ENCODE measurements at regions not wholly inside any gene's neighbourhood (a gene's known extent, or its start where the extent isn't known, plus 50 kb on each side); places are given as distances from the start of the nearest gene placed in this dataset.

DNA sequence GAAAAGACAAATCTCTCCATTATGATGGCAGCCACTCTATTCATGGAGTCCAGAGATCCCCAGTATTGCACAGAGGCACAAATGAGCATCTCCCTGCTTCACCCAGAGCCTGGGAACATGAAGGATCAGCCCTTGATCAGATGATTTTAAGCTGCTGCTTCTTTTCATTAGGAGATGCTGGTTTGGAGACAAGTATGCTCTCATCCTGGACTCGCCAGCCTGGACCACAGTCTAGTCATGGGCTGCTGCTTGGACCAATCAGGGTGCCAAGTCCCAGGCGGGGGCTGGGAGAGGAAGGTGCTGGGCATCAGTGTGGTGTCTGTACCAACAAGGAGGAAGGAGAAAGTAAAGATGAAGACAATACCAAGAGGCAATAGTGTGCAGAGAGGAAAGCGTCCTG, 195.7 kb upstream of the FOXQ1 start:
- H3K4me1 ChIP-seq (ENCODE audit: control insufficient read depth in 3 of 3, insufficient read depth in 3 of 3, low read length in 3 of 3) = no peaks in the 10 kb centered on the region

DNA sequence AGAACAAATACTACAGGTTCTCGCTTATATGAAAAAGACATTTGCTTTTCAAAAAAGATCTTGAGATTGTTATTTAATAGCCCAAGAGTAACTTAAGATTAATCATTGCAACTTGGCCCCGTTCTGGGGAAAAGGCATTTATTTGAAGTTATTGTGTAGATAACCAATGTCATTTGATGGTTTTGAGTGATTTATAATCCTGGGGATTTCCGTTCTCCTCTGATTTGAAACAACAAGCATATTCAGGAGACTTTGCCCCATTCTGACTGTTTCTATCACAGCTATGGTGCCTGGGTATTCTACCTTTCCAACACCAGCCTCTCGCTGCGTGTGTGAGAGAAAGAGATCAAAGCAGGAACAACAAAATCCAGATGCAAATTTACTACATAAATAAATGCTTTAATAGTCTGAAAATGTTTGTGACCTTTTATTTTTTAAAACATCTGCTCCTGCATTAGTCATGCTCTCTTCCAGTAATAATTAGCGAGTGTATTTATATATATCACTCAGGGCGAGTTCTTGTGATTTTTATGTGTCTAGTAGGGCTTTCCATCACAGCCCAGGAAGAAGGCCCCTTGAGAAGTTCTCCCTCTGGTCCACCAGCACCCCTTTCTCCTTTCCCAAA, 197.9 kb upstream of the FOXQ1 start:
- Histone ChIP-seq H3K27ac (ENCODE audit: low read depth, low read length) (no peak overlapping the region), H3K4me3 (ENCODE audit: low read length in 3 of 3) (no peak overlapping the region), H3K4me1 (ENCODE audit: control insufficient read depth in 3 of 3, insufficient read depth in 3 of 3, low read length in 3 of 3) (no peaks in the 10 kb centered on the region), H3K36me3 (ENCODE audit: control insufficient read depth in 3 of 3, insufficient read depth in 3 of 3, low read length in 3 of 3) (no peaks in the 10 kb centered on the region), H3K9me3 (ENCODE audit: control insufficient read depth in 3 of 3, low read length in 3 of 3) (no peaks in the 10 kb centered on the region), H3K27me3 (ENCODE audit: control insufficient read depth in 3 of 3, insufficient read depth in 3 of 3, low read length in 3 of 3) (no peaks in the 10 kb centered on the region), H3K9ac (ENCODE audit: low read depth in 1 of 3, low read length in 3 of 3) (no peak overlapping the region)

More for the DNA sequence above, 195.7 kb upstream of the FOXQ1 start:
- no peak overlapping the region for H3K4me3 ChIP-seq (ENCODE audit: low read length in 3 of 3)
- no peak overlapping the region for H3K27ac ChIP-seq (ENCODE audit: low read depth, low read length)
- H3K27me3 ChIP-seq (ENCODE audit: control insufficient read depth in 3 of 3, insufficient read depth in 3 of 3, low read length in 3 of 3) = peaks cover 0 to 2% (median 0%) of the 10 kb centered on the region in 3 donors
- H3K36me3 ChIP-seq (ENCODE audit: control insufficient read depth in 3 of 3, insufficient read depth in 3 of 3, low read length in 3 of 3) = no peaks in the 10 kb centered on the region
- H3K9ac ChIP-seq (ENCODE audit: low read depth in 1 of 3, low read length in 3 of 3) = no peak overlapping the region
- H3K9me3 ChIP-seq (ENCODE audit: control insufficient read depth in 3 of 3, low read length in 3 of 3) = no peaks in the 10 kb centered on the region

DNA sequence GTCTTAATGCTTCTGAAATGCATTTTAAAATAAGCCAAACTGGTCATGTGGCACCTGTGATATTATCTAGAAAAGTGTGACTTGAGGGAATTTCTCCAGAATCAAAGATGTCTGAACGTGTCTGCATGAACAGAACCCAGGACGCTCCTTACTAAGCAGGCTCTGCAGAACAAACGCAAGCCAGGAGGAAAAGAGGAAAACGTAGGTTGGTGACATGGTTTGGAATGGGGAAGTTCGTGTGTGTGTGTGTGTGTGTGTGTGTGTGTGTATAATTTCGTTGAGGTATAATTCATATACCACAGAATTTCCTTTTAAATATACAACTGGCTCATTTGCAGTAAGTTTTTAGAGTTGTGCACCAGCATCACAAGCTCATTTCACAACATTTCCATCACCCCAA, 200.5 kb upstream of the FOXQ1 start:
- Histone ChIP-seq H3K36me3 (ENCODE audit: control insufficient read depth in 3 of 3, insufficient read depth in 3 of 3, low read length in 3 of 3) (no peaks in the 10 kb centered on the region), H3K4me3 (ENCODE audit: low read length in 3 of 3) (no peak overlapping the region), H3K9ac (ENCODE audit: low read depth in 1 of 3, low read length in 3 of 3) (no peak overlapping the region), H3K27me3 (ENCODE audit: control insufficient read depth in 3 of 3, insufficient read depth in 3 of 3, low read length in 3 of 3) (peaks cover 0 to 6% (median 2%) of the 10 kb centered on the region in 3 donors), H3K4me1 (ENCODE audit: control insufficient read depth in 3 of 3, insufficient read depth in 3 of 3, low read length in 3 of 3) (no peaks in the 10 kb centered on the region), H3K9me3 (ENCODE audit: control insufficient read depth in 3 of 3, low read length in 3 of 3) (no peaks in the 10 kb centered on the region), H3K27ac (ENCODE audit: low read depth, low read length) (no peak overlapping the region)

DNA sequence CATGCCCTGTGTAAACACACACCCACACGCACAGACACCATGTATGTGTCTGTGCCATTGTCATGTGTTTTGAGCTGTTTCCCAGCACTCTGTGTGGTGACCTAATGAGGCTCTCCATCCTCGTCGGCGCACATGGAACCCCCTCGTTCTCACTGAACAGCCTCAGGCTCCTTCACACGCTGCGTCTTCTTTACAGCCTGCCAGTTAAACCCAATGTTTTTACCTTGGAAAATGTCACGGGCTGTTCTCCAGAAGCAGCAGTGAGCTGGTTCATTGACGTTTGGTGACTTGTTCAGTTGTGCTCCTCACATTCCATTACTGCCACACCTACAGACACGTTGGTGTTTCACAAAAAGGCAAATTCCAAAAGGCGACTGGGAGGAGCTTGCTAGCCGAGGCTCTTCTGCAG, 201.0 kb upstream of the FOXQ1 start:
- Histone ChIP-seq H3K4me1 (ENCODE audit: control insufficient read depth in 3 of 3, insufficient read depth in 3 of 3, low read length in 3 of 3) (no peaks in the 10 kb centered on the region), H3K27me3 (ENCODE audit: control insufficient read depth in 3 of 3, insufficient read depth in 3 of 3, low read length in 3 of 3) (peaks cover 0 to 6% (median 2%) of the 10 kb centered on the region in 3 donors), H3K9me3 (ENCODE audit: control insufficient read depth in 3 of 3, low read length in 3 of 3) (no peaks in the 10 kb centered on the region), H3K27ac (ENCODE audit: low read depth, low read length) (no peak overlapping the region), H3K4me3 (ENCODE audit: low read length in 3 of 3) (no peak overlapping the region), H3K36me3 (ENCODE audit: control insufficient read depth in 3 of 3, insufficient read depth in 3 of 3, low read length in 3 of 3) (no peaks in the 10 kb centered on the region), H3K9ac (ENCODE audit: low read depth in 1 of 3, low read length in 3 of 3) (no peak overlapping the region)

DNA sequence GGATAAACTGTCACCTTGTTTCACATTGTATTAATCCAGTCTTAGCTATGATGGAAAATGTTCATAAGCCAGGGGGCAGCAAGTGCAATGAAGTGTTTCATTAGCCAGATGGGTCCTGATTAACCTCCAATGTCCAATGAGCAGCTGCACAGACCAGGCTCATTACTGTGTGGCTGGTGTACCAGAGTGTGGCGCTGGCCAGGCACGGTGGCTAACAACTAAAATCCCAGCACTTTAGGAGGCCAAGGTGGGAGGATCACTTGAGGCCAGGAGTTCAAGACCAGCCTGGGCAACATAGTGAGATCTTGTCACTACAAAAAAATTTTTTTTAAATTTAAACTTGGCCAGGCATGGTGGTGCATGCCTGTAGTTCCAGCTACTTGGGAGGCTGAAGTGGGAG, 201.7 kb upstream of the FOXQ1 start:
- H3K27ac ChIP-seq (ENCODE audit: low read depth, low read length) = no peak overlapping the region
- H3K27me3 ChIP-seq (ENCODE audit: control insufficient read depth in 3 of 3, insufficient read depth in 3 of 3, low read length in 3 of 3) = peaks cover 3 to 8% (median 6%) of the 10 kb centered on the region in 3 donors
- no peak overlapping the region for H3K4me3 ChIP-seq (ENCODE audit: low read length in 3 of 3)
- no peaks in the 10 kb centered on the region for H3K36me3 ChIP-seq (ENCODE audit: control insufficient read depth in 3 of 3, insufficient read depth in 3 of 3, low read length in 3 of 3)
- H3K9ac ChIP-seq (ENCODE audit: low read depth in 1 of 3, low read length in 3 of 3) = no peak overlapping the region
- no peaks in the 10 kb centered on the region for H3K4me1 ChIP-seq (ENCODE audit: control insufficient read depth in 3 of 3, insufficient read depth in 3 of 3, low read length in 3 of 3)
- H3K9me3 ChIP-seq (ENCODE audit: control insufficient read depth in 3 of 3, low read length in 3 of 3) = no peaks in the 10 kb centered on the region

DNA sequence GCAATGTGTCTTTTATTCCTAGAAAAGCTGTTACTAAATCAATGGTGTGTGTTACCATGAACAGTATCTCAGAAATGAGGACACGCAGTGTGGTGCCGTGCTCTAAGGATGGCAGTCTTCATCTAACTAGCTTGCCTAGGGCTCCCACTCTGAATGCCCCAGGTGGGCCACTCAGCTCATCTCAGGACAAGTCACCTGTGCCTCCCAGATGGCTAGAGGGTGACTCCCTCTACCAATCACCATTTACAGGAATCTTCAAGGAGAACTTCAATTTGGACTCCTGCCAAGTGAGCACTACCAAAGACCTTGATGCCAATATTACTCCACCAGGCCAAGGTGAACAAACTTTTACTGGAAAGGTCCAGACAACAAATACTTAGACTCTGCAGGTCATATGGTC, 202.8 kb upstream of the FOXQ1 start:
- Histone ChIP-seq H3K9ac (ENCODE audit: low read depth in 1 of 3, low read length in 3 of 3) (no peak overlapping the region), H3K36me3 (ENCODE audit: control insufficient read depth in 3 of 3, insufficient read depth in 3 of 3, low read length in 3 of 3) (no peaks in the 10 kb centered on the region), H3K4me1 (ENCODE audit: control insufficient read depth in 3 of 3, insufficient read depth in 3 of 3, low read length in 3 of 3) (no peaks in the 10 kb centered on the region), H3K27me3 (ENCODE audit: control insufficient read depth in 3 of 3, insufficient read depth in 3 of 3, low read length in 3 of 3) (peaks cover 4 to 12% (median 6%) of the 10 kb centered on the region in 3 donors), H3K27ac (ENCODE audit: low read depth, low read length) (no peak overlapping the region), H3K4me3 (ENCODE audit: low read length in 3 of 3) (no peak overlapping the region), H3K9me3 (ENCODE audit: control insufficient read depth in 3 of 3, low read length in 3 of 3) (no peaks in the 10 kb centered on the region)

DNA sequence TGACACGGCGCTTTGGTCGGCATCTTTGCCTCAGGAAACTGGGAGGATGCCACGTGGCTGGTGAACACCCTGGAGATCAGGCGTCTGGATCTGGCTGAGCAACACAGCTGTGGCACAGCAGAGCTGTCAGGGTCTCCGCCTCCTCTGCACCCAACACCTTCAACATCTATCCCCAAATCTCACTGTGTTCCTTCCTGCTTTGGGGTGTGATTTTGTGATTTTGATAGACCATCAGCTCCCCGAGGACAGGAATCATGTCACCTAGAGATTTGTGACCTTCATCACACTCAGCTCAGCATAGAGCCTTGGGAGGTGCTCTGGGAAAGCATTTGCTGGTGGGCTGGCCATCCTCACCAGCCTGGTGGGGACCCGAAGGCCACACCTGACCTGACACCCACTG, 203.7 kb upstream of the FOXQ1 start:
- H3K27me3 ChIP-seq (ENCODE audit: control insufficient read depth in 3 of 3, insufficient read depth in 3 of 3, low read length in 3 of 3) = peaks cover 6 to 15% (median 8%) of the 10 kb centered on the region in 3 donors

DNA sequence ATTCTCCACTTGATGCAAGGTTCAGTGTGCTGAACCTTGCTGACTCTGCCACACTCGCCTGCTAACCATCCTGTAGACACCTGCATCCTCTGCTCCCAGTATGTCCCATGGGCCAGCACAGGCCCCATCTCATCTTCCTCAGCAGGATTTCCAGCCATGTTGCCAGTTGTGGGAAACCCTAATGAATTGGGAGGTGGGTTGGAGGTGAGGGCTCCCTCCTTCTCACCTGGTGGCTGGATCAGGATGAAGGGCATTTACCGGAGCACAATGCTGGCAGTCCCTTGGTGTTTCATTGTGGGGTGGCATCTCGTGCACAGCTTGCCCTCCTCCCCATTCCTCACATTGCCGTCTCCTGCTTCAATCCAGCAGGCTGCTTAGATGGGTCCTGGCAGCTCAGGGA, 204.3 kb upstream of the FOXQ1 start:
- Histone ChIP-seq H3K27ac (ENCODE audit: low read depth, low read length) (no peak overlapping the region), H3K9me3 (ENCODE audit: control insufficient read depth in 3 of 3, low read length in 3 of 3) (no peaks in the 10 kb centered on the region), H3K4me1 (ENCODE audit: control insufficient read depth in 3 of 3, insufficient read depth in 3 of 3, low read length in 3 of 3) (no peaks in the 10 kb centered on the region), H3K4me3 (ENCODE audit: low read length in 3 of 3) (no peak overlapping the region), H3K36me3 (ENCODE audit: control insufficient read depth in 3 of 3, insufficient read depth in 3 of 3, low read length in 3 of 3) (no peaks in the 10 kb centered on the region), H3K9ac (ENCODE audit: low read depth in 1 of 3, low read length in 3 of 3) (no peak overlapping the region), H3K27me3 (ENCODE audit: control insufficient read depth in 3 of 3, insufficient read depth in 3 of 3, low read length in 3 of 3) (peaks cover 6 to 15% (median 9%) of the 10 kb centered on the region in 3 donors)

More for the DNA sequence above, 203.7 kb upstream of the FOXQ1 start:
- H3K4me3 ChIP-seq (ENCODE audit: low read length in 3 of 3) = no peak overlapping the region
- H3K27ac ChIP-seq (ENCODE audit: low read depth, low read length) = no peak overlapping the region
- no peak overlapping the region for H3K9ac ChIP-seq (ENCODE audit: low read depth in 1 of 3, low read length in 3 of 3)
- H3K4me1 ChIP-seq (ENCODE audit: control insufficient read depth in 3 of 3, insufficient read depth in 3 of 3, low read length in 3 of 3) = no peaks in the 10 kb centered on the region
- H3K36me3 ChIP-seq (ENCODE audit: control insufficient read depth in 3 of 3, insufficient read depth in 3 of 3, low read length in 3 of 3) = no peaks in the 10 kb centered on the region
- no peaks in the 10 kb centered on the region for H3K9me3 ChIP-seq (ENCODE audit: control insufficient read depth in 3 of 3, low read length in 3 of 3)

DNA sequence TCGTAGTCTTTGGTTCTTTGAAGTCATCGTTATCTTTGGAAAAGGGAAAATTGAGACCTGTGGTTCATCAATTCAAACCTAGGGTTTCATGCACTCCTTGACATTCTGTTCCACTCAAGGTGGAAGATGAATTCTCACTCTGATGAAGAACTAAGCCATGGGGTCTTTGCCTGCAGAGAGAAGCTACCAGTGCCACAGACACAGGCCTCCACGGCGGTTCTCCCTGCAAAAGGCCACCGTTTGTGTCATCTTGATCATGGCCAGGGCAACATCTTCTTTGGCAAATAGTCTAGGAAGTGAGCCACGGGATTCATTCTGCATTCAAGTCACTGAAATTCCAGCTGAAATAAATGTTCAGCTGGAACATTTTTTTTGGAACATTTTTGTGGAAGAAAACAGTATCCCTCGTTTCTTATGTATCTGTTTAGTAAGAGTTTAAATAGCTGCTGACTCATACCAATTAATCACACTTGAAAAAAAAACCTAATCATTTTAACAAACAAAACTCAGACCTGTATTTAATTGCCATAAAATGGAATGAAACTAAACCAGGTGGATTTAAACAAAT, 206.0 kb upstream of the FOXQ1 start:
- Histone ChIP-seq H3K4me3 (ENCODE audit: low read length in 3 of 3) (no peak overlapping the region), H3K27ac (ENCODE audit: low read depth, low read length) (no peak overlapping the region), H3K4me1 (ENCODE audit: control insufficient read depth in 3 of 3, insufficient read depth in 3 of 3, low read length in 3 of 3) (no peaks in the 10 kb centered on the region), H3K27me3 (ENCODE audit: control insufficient read depth in 3 of 3, insufficient read depth in 3 of 3, low read length in 3 of 3) (peaks cover 12 to 21% (median 17%) of the 10 kb centered on the region in 3 donors), H3K9ac (ENCODE audit: low read depth in 1 of 3, low read length in 3 of 3) (no peak overlapping the region), H3K9me3 (ENCODE audit: control insufficient read depth in 3 of 3, low read length in 3 of 3) (no peaks in the 10 kb centered on the region), H3K36me3 (ENCODE audit: control insufficient read depth in 3 of 3, insufficient read depth in 3 of 3, low read length in 3 of 3) (no peaks in the 10 kb centered on the region)

DNA sequence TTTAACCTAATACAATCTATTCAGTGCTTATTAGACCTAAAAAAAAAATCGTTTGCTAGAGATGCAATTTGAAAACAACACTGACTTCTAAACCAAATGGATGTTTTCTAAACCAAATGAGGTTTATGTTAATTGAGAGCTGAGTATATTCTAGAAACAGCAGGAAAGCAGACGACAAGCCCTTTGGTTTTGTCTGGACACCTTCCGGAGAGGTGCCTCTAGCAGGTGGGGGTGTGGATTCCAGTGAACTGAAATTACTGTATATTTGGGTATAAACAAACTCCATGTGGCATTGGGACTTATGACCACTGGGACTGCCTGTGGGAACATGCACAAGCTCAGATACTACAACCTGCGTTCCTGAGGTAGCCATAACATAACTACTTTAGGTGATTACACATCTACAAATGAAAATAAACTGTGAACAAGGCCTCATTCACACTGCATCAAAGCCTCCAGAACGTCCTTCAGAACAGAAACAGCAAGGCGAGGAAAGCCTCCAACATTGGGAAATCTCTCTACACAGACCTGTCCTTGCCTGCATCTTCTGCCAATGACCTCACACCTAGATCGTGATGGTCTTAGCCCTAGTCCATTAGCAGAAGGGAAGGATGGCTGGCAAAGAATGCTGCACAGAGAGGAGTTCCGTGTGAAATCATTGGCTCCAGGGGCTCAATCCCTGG, 206.8 kb upstream of the FOXQ1 start:
- Histone ChIP-seq H3K9me3 (ENCODE audit: control insufficient read depth in 3 of 3, low read length in 3 of 3) (no peaks in the 10 kb centered on the region), H3K27ac (ENCODE audit: low read depth, low read length) (no peak overlapping the region), H3K36me3 (ENCODE audit: control insufficient read depth in 3 of 3, insufficient read depth in 3 of 3, low read length in 3 of 3) (no peaks in the 10 kb centered on the region), H3K9ac (ENCODE audit: low read depth in 1 of 3, low read length in 3 of 3) (no peak overlapping the region), H3K27me3 (ENCODE audit: control insufficient read depth in 3 of 3, insufficient read depth in 3 of 3, low read length in 3 of 3) (peaks cover 13 to 24% (median 21%) of the 10 kb centered on the region in 3 donors), H3K4me3 (ENCODE audit: low read length in 3 of 3) (no peak overlapping the region), H3K4me1 (ENCODE audit: control insufficient read depth in 3 of 3, insufficient read depth in 3 of 3, low read length in 3 of 3) (no peaks in the 10 kb centered on the region)

Data from skeletal muscle tissue (tissue), 3 donors.